GM21423 (cell line): ENCODE measurements at regions not wholly inside any gene's neighbourhood (a gene's known extent, or its start where the extent isn't known, plus 50 kb on each side); places are given as distances from the start of the nearest gene placed in this dataset.

Experiments
- ATAC-seq: cut with Tn5 transposase; IDR thresholded peaks from one replicate; pipeline ENCODE4 v1.9.1; 2021; ENCODE audit warnings: mild to moderate bottlenecking, moderate library complexity; ENCODE audit not compliant: unreplicated experiment

GRCh38 chr2:36068086-36068485 is 287.5 kb upstream of the CRIM1 start:
- ATAC-seq: no peak

DNA sequence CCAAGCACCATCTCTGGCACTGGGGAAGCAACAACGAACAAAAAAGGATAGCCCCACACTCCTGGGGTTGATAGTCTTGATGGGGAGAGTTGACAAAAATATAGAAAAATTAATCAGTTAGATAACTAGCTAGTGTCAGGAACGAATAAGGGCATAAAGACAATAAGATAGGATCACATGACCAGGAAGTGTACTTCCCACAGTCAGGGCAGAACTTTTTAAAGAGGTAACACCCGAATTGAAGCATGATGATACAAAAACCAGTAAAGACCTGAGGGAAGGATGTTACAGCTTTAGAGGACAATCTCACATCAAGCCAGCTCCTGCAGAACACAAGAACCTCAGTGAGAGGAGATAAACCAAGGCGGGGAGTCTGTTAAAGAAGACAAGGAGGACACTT is 295.4 kb upstream of the CRIM1 start:
- peak; percentile 10 for ATAC-seq

DNA sequence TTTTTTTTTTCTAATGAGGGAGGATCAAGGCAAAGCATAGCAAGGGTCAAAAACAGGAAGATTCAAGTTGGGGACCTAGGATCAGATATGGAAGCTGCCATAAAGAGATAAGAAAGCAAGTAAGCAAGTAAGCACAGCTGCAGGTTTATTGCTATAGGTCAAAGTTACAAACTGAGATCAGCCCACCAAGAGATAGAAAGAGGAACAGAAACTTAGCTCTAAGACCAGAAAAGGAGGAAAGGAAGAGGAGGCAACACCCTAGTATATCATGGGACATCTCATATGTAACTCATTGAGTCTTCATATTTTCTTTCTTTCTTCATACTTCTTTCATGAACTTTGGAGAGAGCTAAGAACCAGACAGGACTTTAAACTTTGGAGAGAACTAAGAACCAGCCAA is 295.9 kb upstream of the CRIM1 start:
- peak; percentile 100 for ATAC-seq

- no peak for ATAC-seq
Measured at GRCh38 chr2:36058953-36059352, 296.6 kb upstream of the CRIM1 start.

- no peak for ATAC-seq
Measured at GRCh38 chr2:36058076-36058475, 297.5 kb upstream of the CRIM1 start.

- no peak for ATAC-seq
Measured at GRCh38 chr2:36052819-36053218, 302.8 kb upstream of the CRIM1 start.

DNA sequence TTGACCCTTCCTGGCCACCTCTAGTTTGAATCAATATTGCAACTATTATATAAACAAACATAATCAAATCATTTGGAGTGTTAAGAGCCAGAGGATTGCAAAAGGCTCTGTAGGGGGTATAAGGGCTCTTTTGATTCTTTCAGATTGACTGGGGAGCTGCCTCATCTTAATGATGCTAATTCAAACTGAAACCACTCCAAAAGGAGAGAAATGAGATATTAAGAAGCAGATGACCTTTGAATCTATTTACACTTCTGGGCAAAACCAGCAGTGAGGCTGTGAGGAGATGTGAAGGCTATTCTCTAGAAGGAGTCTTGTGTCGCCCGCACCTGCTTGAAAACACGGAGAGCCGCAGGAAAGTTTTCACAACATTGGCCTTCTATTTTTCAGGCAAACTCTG is 311.2 kb upstream of the CRIM1 start:
- no peak for ATAC-seq

GRCh38 chr2:36035137-36035536 is 320.4 kb upstream of the CRIM1 start:
- ATAC-seq: no peak

- no peak for ATAC-seq
Measured at GRCh38 chr2:36032046-36032445, 323.5 kb upstream of the CRIM1 start.

- no peak for ATAC-seq
Measured at GRCh38 chr2:36031471-36031870, 324.1 kb upstream of the CRIM1 start.

DNA sequence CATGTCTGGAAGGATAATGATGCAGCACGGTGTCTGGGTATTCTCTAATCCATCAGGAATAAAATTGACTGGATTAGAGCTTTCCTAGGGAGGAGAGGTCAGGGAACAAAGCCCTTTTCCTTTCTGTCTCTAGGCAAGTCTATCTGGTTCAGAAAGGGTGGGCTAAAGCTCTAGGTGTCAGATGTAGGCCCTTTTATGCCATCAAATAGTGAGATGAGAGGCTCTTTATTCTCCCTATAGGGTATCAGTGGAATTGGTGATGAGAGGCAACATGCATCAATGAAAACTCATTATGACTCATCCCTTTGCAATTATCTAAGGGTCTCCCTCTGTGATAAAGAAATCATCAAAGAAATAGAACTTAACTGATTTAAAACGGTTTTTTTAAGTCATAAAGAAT is 328.0 kb upstream of the CRIM1 start:
- ATAC-seq: no peak

DNA sequence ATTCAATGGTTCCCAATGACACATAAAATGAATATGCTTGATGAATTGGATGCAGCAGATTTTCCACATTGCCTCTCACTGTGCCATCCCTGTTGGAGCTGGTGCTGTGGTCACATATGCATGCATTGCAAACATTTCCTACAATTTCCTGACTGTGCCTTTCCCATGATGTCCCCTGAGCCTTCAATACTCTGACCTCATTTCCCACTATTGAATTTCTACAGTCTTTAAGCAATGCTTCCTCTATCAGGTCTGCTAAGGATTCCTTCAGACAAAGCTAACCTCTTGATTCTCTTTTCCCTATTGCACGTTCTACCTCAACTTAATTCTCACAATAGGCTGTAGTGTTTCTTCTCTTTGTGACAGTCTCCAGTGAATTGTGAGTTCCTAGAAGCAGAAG is 342.5 kb upstream of the CRIM1 start:
- no peak for ATAC-seq

GRCh38 chr2:36006444-36006843 is 349.1 kb upstream of the CRIM1 start:
- ATAC-seq: no peak

DNA sequence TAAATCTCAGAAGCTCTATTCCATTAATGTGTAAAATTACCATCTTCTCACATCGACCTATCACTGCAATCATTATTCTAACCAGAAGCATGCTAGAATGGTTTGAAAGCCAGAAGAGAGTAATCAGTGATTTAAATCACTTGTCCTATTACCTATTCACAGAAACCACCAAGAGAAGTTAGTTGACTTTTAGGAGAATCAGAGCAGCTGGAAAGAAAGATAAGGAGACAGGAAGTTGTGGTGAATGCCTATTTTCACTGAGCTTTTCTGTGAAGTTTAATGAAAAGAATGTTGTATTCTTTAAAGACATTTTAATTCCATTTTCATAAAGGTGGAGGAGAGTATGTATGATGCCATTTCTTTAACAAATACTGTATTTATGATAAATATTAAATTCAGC is 352.6 kb upstream of the CRIM1 start:
- ATAC-seq: no peak

- peak; percentile 46 for ATAC-seq
Measured at GRCh38 chr2:35997488-35997887, 358.1 kb upstream of the CRIM1 start.

DNA sequence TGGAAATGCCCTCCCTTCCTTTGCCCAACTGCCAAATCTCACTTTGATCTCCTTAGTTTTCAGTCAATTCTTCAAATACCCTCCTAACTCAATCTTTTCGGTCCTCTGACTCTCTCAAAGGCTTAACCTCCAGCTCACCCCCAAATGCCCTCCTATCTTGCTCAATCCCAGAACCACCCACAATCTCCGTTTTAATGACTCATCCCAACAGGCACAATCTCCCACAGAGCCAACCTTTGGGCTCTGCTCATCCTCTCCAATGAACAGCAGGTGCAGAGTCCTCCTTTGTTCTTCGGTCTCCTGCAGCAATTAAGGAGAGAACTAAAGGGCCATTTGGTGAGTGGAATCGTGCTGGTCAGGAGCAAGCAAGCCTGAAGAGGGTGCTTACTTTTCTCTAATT is 366.1 kb upstream of the CRIM1 start:
- ATAC-seq: no peak

DNA sequence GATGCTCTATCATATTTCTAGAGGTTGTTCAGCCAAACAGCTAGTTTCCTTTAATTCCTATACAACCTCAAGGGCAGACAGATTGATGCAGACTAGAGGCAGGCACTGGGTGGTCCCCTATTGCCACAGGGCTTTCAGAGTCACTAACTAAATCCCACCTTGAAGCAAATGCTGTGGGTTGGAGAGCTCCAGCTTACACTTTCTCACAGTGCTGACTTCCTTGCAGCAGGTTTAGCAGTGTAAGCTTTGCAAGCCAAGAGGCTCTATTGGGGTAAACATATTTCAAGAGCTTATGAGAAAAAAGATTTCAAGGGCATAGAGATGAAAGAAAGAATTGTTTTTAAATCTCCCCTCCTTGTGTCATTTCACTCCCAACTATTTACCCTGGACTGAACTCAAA is 366.5 kb upstream of the CRIM1 start:
- ATAC-seq: no peak

DNA sequence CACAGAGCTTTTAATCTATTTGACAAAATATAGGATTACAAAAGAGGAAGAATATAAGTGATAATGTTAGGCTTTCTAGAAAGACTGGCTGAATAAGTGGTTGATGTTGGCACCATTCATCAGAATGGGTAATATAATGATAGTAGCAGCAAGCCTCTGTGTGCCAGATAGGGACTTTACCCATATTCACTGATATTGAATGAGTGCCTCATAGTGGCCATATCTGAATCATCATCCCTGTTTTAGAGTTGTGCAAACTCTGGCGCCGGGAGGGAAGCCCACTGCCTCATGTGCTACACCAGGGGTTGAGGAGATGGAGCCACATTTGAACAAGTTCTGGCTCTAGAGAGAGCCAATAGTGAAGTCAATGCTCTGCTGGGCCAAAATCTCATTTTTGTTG is 368.7 kb upstream of the CRIM1 start:
- no peak for ATAC-seq

DNA sequence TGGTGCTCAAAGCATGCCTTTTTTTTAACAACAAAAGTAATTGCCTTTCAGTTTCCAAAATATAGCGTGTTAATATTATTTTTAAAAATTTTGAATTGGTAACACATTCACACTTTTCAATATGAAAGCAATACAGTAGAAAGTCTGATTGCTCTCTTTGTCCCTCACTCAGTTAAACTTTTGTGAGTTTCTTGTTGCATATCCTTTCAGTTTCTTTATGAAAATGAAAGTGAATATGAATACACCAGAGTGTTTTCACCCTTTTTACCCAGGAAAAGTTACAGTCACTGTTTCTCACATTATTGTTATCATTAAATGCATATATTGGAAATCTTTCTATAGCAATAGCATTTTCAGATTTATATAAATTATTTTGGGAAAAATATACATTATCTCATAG is 377.4 kb upstream of the CRIM1 start:
- peak; percentile 98 for ATAC-seq

GRCh38 chr2:35976611-35977010 is 379.0 kb upstream of the CRIM1 start:
- no peak for ATAC-seq

- no peak for ATAC-seq
Measured at GRCh38 chr2:35973737-35974132, 381.8 kb upstream of the CRIM1 start.

GRCh38 chr2:35973132-35973736 is 382.3 kb upstream of the CRIM1 start:
- peak; percentile 90 for ATAC-seq

DNA sequence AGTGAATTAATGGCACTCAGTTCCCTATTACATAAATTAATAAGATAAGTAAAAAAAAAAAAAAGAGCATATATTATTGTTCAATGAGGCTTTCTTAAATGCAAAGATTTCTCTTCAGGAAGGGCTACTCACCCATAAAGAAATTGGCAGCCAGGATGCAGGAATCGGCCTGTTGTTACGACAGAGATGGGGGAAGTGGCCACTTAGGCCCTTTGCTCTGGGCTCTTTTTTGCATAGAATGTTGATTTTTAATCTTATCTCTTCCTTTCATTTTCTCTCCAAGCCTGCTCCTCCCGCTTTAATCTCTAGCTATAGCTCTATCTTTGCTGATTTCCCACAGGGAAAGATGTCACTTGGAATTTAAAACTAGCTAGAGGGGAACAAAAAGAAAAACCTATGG is 391.8 kb upstream of the CRIM1 start:
- ATAC-seq: no peak

DNA sequence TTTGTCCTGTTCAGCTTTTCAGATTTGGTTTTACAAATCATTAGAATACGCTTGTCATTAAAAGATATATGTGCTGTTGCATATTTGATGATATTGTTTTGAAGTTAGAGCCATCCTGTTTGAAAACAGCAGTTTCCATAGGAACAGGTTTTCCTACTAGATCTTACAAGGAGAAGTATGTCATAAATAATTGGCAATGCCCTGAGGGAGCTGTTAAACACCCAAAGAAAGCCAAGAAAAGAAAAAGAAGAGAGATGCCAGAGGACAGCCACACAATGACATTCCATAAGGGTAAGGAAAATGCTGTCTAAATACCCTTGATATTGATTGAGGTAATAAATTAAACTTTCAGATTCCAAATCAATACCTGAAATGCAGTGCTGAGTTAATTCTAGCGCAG is 392.2 kb upstream of the CRIM1 start:
- ATAC-seq: no peak
